NCI-H446 (cell line): ENCODE measurements at regions not wholly inside any gene's neighbourhood (a gene's known extent, or its start where the extent isn't known, plus 50 kb on each side); places are given as distances from the start of the nearest gene placed in this dataset.
A peak's percentile ranks its signal among the peaks of the same experiment; 100 is the strongest.
"Not testable (repeated sequence)": the region's sequence is repeated elsewhere in the genome, so short reads cannot be mapped to it uniquely, and the experiment has no call there.

ENCODE experiments used
- DNase-seq, 2 experiments: peaks; one replicate each; lab custom pipeline; 2025; lab: John Stamatoyannopoulos, UW

- no peak for DNase-seq
Observed at GRCh38 chr1:199448646-199449045, 578.9 kb upstream of the NR5A2 start.

GRCh38 chr1:199449221-199449620 is 578.3 kb upstream of the NR5A2 start:
- no peak for DNase-seq

- DNase-seq: no peak
Observed at GRCh38 chr1:199449681-199450080, 577.8 kb upstream of the NR5A2 start.

GRCh38 chr1:199452627-199453026 is 574.9 kb upstream of the NR5A2 start:
- peak in 1 of 2 experiments; percentile 23 for DNase-seq

GRCh38 chr1:199453723-199454122 is 573.8 kb upstream of the NR5A2 start:
- peak; percentile 42 to 65 for DNase-seq

- DNase-seq: no peak
Observed at GRCh38 chr1:199460933-199461332, 566.6 kb upstream of the NR5A2 start.

- peak; percentile 79 to 91 for DNase-seq
Observed at GRCh38 chr1:199463521-199464127, 563.9 kb upstream of the NR5A2 start.

- DNase-seq: no peak
Observed at GRCh38 chr1:199466961-199467360, 560.5 kb upstream of the NR5A2 start.

GRCh38 chr1:199472018-199472417 is 555.5 kb upstream of the NR5A2 start:
- no peak for DNase-seq

GRCh38 chr1:199472978-199473377 is 554.5 kb upstream of the NR5A2 start:
- no peak for DNase-seq

GRCh38 chr1:199474738-199475137 is 552.8 kb upstream of the NR5A2 start:
- DNase-seq: no peak

- DNase-seq: no peak
Observed at GRCh38 chr1:199482426-199482825, 545.1 kb upstream of the NR5A2 start.

GRCh38 chr1:199489594-199489993 is 537.9 kb upstream of the NR5A2 start:
- no peak for DNase-seq

- DNase-seq: peak; percentile 73 to 82
Observed at GRCh38 chr1:199490769-199491527, 536.6 kb upstream of the NR5A2 start.

- no peak for DNase-seq
Observed at GRCh38 chr1:199495432-199495831, 532.1 kb upstream of the NR5A2 start.

- DNase-seq: not testable (repeated sequence)
Observed at GRCh38 chr1:199498802-199499201, 528.7 kb upstream of the NR5A2 start.

- no peak for DNase-seq
Observed at GRCh38 chr1:199508072-199508471, 519.4 kb upstream of the NR5A2 start.

GRCh38 chr1:199508653-199509052 is 518.9 kb upstream of the NR5A2 start:
- DNase-seq: no peak

GRCh38 chr1:199509456-199509855 is 518.1 kb upstream of the NR5A2 start:
- DNase-seq: no peak

GRCh38 chr1:199510314-199510713 is 517.2 kb upstream of the NR5A2 start:
- no peak for DNase-seq

GRCh38 chr1:199512037-199512710 is 515.3 kb upstream of the NR5A2 start:
- no peak for DNase-seq

- DNase-seq: no peak
Observed at GRCh38 chr1:199515261-199515660, 512.2 kb upstream of the NR5A2 start.

GRCh38 chr1:199522338-199522737 is 505.2 kb upstream of the NR5A2 start:
- no peak for DNase-seq
